Erythroblast (primary cell): ENCODE measurements at regions not wholly inside any gene's neighbourhood (a gene's known extent, or its start where the extent isn't known, plus 50 kb on each side); places are given as distances from the start of the nearest gene placed in this dataset.

ENCODE experiments used
- GATA1 ChIP-seq: IDR thresholded peaks from 2 replicates; pipeline ENCODE4 v1.6.1; 2011; ENCODE audit warnings: low read depth, mild to moderate bottlenecking, control low read depth, low read length, moderate library complexity
- POLR2A ChIP-seq: IDR thresholded peaks from 2 replicates; pipeline ENCODE4 v1.6.1; 2011; ENCODE audit warnings: mild to moderate bottlenecking, low read length

DNA sequence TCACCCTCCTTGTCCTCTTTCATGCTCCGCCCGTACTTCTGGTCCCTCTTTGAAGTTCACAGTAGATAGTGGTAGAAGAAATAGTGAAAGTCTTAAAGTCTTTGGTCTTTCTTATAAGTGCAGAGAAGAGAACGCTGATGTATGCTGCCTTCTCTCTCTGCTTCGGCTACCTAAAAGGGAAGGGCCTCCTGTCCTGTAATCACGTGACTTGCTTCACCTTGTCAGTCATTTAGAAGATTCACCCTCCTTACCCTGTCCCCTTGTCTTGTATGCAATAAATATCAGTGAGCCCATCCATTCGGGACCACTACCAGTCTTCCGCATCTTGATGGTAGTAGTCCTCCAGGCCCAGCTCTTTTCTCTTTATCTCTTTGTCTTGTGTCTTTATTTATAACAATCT lies 144.6 kb downstream of the ARL4C start:
- TF ChIP-seq POLR2A (no peak), GATA1 (no peak)
